ENCODE measurements at regions not wholly inside any gene's neighbourhood (a gene's known extent, or its start where the extent isn't known, plus 50 kb on each side); places are given as distances from the start of the nearest gene placed in this dataset.
"Not testable (repeated sequence)": the region's sequence is repeated elsewhere in the genome, so short reads cannot be mapped to it uniquely, and the experiment has no call there.

- TF ChIP-seq CTCF, POLR2A (IDR thresholded peaks at IDR 0.05): not testable (repeated sequence)
These were observed 1715.9 kb downstream of the SPATA31A7 start for GRCh38 chr9:62905722-62906121.

All from testis (tissue), 2 donors.